Fibroblast of lung (primary cell): ENCODE measurements at regions not wholly inside any gene's neighbourhood (a gene's known extent, or its start where the extent isn't known, plus 50 kb on each side); places are given as distances from the start of the nearest gene placed in this dataset.

ENCODE experiments used
- DNase-seq, 2 donors: peaks; one replicate each; pipeline versions ENCODE4 v3.0.0 to v3.0.0-alpha.2; 2010; ENCODE audit warnings: low read depth in 2 of 2
- H2AFZ ChIP-seq: 2 replicates; pipeline ENCODE4 v1.5.1; 2012; ENCODE audit warnings: low read length, control low read depth, inconsistent platforms
- H3K27ac ChIP-seq: 2 replicates; pipeline ENCODE4 v1.5.1; 2011; ENCODE audit warnings: low read length, control low read depth; ENCODE audit not compliant: insufficient read depth
- H3K27me3 ChIP-seq: 2 replicates; pipeline ENCODE4 v1.5.1; 2011; ENCODE audit warnings: mild to moderate bottlenecking, low read length; ENCODE audit not compliant: control insufficient read depth, insufficient read depth
- H3K36me3 ChIP-seq: 2 replicates; pipeline ENCODE4 v1.5.1; 2011; ENCODE audit warnings: low read length; ENCODE audit not compliant: control insufficient read depth, insufficient read depth
- H3K4me1 ChIP-seq: 2 replicates; pipeline ENCODE4 v1.5.1; 2011; ENCODE audit warnings: low read length; ENCODE audit not compliant: control insufficient read depth, insufficient read depth; ENCODE audit errors: extremely low read depth
- H3K4me2 ChIP-seq: 2 replicates; pipeline ENCODE4 v1.5.1; 2011; ENCODE audit warnings: low read length, control low read depth; ENCODE audit not compliant: insufficient read depth; ENCODE audit errors: extremely low read depth
- H3K4me3 ChIP-seq, 4 experiments: fragments of 200-600 bp in 1 of 4; sonication (generic) in 1 of 4; replicated peaks in 1 of 4; 2 replicates each; pipeline ENCODE4 v1.5.1; 2011 to 2016; ENCODE audit warnings: low read length in 4 of 4, low read depth in 3 of 4, mild to moderate bottlenecking in 3 of 4, control low read depth in 2 of 4, inconsistent platforms in 1 of 4, mixed read lengths in 1 of 4; ENCODE audit not compliant: insufficient read depth in 1 of 4; ENCODE audit errors: control extremely low read depth in 1 of 4
- H3K79me2 ChIP-seq: 2 replicates; pipeline ENCODE4 v1.5.1; 2012; ENCODE audit warnings: mild to moderate bottlenecking, low read length, inconsistent platforms; ENCODE audit not compliant: control insufficient read depth, insufficient read depth
- H3K9ac ChIP-seq: 2 replicates; pipeline ENCODE4 v1.5.1; 2011; ENCODE audit warnings: mild to moderate bottlenecking, low read length, control low read depth; ENCODE audit not compliant: insufficient read depth
- H3K9me3 ChIP-seq: 2 replicates; pipeline ENCODE4 v1.5.1; 2012; ENCODE audit warnings: low read depth, low read length; ENCODE audit not compliant: control insufficient read depth, insufficient read depth
- H4K20me1 ChIP-seq: 2 replicates; pipeline ENCODE4 v1.5.1; 2011; ENCODE audit warnings: low read length; ENCODE audit not compliant: control insufficient read depth, insufficient read depth; ENCODE audit errors: extremely low read depth
- EZH2 ChIP-seq: IDR thresholded peaks from 2 replicates; pipeline ENCODE4 v1.5.1; 2012; ENCODE audit warnings: low read length, control low read depth, mild to moderate bottlenecking; ENCODE audit errors: missing control alignments
- TF ChIP-seq, protein P1 (sequence below), 2 donors: IDR thresholded peaks in 1 of 2; conservative IDR thresholded peaks in 1 of 2; 1 replicate in 1 of 2; 2 replicates in 1 of 2; pipeline ENCODE4 v1.5.1; 2011 to 2012; ENCODE audit warnings: low read length in 2 of 2, control low read depth in 1 of 2, inconsistent platforms in 1 of 2, low read depth in 1 of 2, mild to moderate bottlenecking in 1 of 2

DNA sequence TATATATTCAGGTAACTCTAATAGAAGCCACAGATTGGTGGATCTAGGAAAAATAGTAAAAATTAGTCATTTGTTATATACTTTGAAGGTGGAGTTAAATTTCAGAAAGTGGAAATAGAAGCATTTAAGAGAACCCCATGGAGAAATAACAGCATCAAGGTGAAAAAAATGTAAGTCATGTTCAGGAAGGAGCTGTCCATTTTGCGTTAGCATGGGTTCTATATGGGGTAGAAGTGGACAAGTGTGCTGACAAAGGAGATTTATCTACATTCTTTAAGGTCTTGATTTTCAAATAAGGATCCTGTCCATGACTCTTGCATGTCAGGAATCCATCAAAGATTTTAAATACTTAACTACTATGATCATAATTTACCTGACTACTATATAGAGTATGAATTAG, 50.2 kb upstream of the ROBO1 start:
- Histone ChIP-seq H3K9me3 (no peaks in the 10 kb centered on the region), H2AFZ (no peak overlapping the region), H3K79me2 (no peaks in the 10 kb centered on the region), H4K20me1 (no peaks in the 10 kb centered on the region), H3K4me3 (no peak overlapping the region), H3K36me3 (no peaks in the 10 kb centered on the region), H3K9ac (no peak overlapping the region), H3K27me3 (no peaks in the 10 kb centered on the region), H3K4me2 (no peak overlapping the region), H3K4me1 (no peaks in the 10 kb centered on the region), H3K27ac (no peak overlapping the region)
- TF ChIP-seq EZH2: no peak
- TF ChIP-seq, protein P1, sequence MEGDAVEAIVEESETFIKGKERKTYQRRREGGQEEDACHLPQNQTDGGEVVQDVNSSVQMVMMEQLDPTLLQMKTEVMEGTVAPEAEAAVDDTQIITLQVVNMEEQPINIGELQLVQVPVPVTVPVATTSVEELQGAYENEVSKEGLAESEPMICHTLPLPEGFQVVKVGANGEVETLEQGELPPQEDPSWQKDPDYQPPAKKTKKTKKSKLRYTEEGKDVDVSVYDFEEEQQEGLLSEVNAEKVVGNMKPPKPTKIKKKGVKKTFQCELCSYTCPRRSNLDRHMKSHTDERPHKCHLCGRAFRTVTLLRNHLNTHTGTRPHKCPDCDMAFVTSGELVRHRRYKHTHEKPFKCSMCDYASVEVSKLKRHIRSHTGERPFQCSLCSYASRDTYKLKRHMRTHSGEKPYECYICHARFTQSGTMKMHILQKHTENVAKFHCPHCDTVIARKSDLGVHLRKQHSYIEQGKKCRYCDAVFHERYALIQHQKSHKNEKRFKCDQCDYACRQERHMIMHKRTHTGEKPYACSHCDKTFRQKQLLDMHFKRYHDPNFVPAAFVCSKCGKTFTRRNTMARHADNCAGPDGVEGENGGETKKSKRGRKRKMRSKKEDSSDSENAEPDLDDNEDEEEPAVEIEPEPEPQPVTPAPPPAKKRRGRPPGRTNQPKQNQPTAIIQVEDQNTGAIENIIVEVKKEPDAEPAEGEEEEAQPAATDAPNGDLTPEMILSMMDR (conservative IDR thresholded peaks at IDR 0.05 in 1 of 2, IDR thresholded peaks at IDR 0.05 in 1 of 2; ENCODE audit: low read depth in 1 of 2, low read length in 2 of 2): no peak
- DNase-seq: no peak
